ENCODE measurements at regions not wholly inside any gene's neighbourhood (a gene's known extent, or its start where the extent isn't known, plus 50 kb on each side); places are given as distances from the start of the nearest gene placed in this dataset.

- Histone ChIP-seq H3K4me1 (ENCODE audit: insufficient read depth, low read length) (no peaks in the 10 kb centered on the region), H3K36me3 (replicated peaks in 1 of 2; ENCODE audit: control insufficient read depth in 1 of 2, insufficient read depth in 2 of 2, low read length in 2 of 2) (no peaks in the 10 kb centered on the region), H2AFZ (ENCODE audit: low read length) (no peak overlapping the region), H3K4me3 (replicated peaks in 1 of 3; ENCODE audit: insufficient read depth in 1 of 3, low read depth in 2 of 3, low read length in 3 of 3) (no peak overlapping the region), H4K20me1 (ENCODE audit: insufficient read depth, low read length) (no peaks in the 10 kb centered on the region), H3K79me2 (ENCODE audit: insufficient read depth, low read length) (no peaks in the 10 kb centered on the region), H3K9ac (ENCODE audit: insufficient read depth, low read depth, low read length) (no peak overlapping the region), H3K9me3 (ENCODE audit: low read length) (no peaks in the 10 kb centered on the region), H3K4me2 (ENCODE audit: low read depth, low read length) (no peak overlapping the region), H3K27me3 (ENCODE audit: control insufficient read depth in 1 of 2, insufficient read depth in 2 of 2, low read length in 2 of 2) (no peaks in the 10 kb centered on the region), H3K27ac (ENCODE audit: extremely low read length, insufficient read depth, low read length) (no peak overlapping the region)
- intact Hi-C loops (cut with micrococcal nuclease; ENCODE audit: unreplicated experiment) (no loop called here), in situ Hi-C loops (cut with HindIII; ENCODE audit: extremely low pct_ligation_motif_present, low pct_unique_long_range_greater_than_20kb) (no loop called here)
- FAIRE-seq (no peak), ATAC-seq (no peak), DNase-seq (ENCODE audit: low spot score) (peak; percentile 0)
- 0% methylated on average over 1 of the region's 1 CpG for WGBS (ENCODE audit: low lambda C conversion rate)
- TF ChIP-seq NFAT5 (CRISPR knock-in tag; IDR thresholded peaks at IDR 0.05) (no peak), ZNF234 (CRISPR knock-in tag; conservative IDR thresholded peaks at IDR 0.05) (no peak), LCORL (IDR thresholded peaks at IDR 0.05) (no peak), LCORL (CRISPR knock-in tag; IDR thresholded peaks at IDR 0.05) (no peak), NONO (IDR thresholded peaks at IDR 0.05) (no peak), NONO (CRISPR knock-in tag; conservative IDR thresholded peaks at IDR 0.05) (no peak), MTA3 (CRISPR knock-in tag; IDR thresholded peaks at IDR 0.05) (no peak), ZNF383 (CRISPR knock-in tag; IDR thresholded peaks at IDR 0.05; ENCODE audit: borderline replicate concordance) (no peak), REL (CRISPR knock-in tag; conservative IDR thresholded peaks at IDR 0.05) (no peak), AHR (CRISPR knock-in tag; IDR thresholded peaks at IDR 0.05) (no peak), ZKSCAN8 (CRISPR knock-in tag; IDR thresholded peaks at IDR 0.05; ENCODE audit: borderline replicate concordance) (no peak), ZNF136 (CRISPR knock-in tag; IDR thresholded peaks at IDR 0.05; ENCODE audit: low read depth) (no peak), YEATS2 (CRISPR knock-in tag; IDR thresholded peaks at IDR 0.05; ENCODE audit: borderline replicate concordance) (no peak)
- TF ChIP-seq, protein P1, sequence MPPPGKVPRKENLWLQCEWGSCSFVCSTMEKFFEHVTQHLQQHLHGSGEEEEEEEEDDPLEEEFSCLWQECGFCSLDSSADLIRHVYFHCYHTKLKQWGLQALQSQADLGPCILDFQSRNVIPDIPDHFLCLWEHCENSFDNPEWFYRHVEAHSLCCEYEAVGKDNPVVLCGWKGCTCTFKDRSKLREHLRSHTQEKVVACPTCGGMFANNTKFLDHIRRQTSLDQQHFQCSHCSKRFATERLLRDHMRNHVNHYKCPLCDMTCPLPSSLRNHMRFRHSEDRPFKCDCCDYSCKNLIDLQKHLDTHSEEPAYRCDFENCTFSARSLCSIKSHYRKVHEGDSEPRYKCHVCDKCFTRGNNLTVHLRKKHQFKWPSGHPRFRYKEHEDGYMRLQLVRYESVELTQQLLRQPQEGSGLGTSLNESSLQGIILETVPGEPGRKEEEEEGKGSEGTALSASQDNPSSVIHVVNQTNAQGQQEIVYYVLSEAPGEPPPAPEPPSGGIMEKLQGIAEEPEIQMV (CRISPR knock-in tag; IDR thresholded peaks at IDR 0.05; ENCODE audit: low read depth) = no peak
- ChIA-PET POLR2A (no interaction called here), CTCF (ENCODE audit: low intra/inter-chr PET ratio, low total read pairs) (no interaction called here)
- BruUV-seq (replicated peaks) = no TSS peak
Measured at GRCh38 chrX:87846956-87847355, 329.4 kb downstream of the KLHL4 start.

Data from HepG2 (cell line).